Smooth muscle cell (in vitro differentiated cells): ENCODE measurements at regions not wholly inside any gene's neighbourhood (a gene's known extent, or its start where the extent isn't known, plus 50 kb on each side); places are given as distances from the start of the nearest gene placed in this dataset.

Experiments
- DNase-seq: peaks from one replicate; lab custom pipeline; 2025; ENCODE audit not compliant: unreplicated experiment; lab: John Stamatoyannopoulos, UW
- H2AFZ ChIP-seq: fragments of 200-600 bp; sonication (generic); 2 replicates; pipeline ENCODE4 v1.6.0; 2016; ENCODE audit warnings: antibody characterized with exemption, low read depth, mild to moderate bottlenecking
- H3F3A ChIP-seq: fragments of 200-600 bp; sonication (generic); 2 replicates; pipeline ENCODE4 v1.6.0; 2017; ENCODE audit warnings: antibody characterized with exemption, low read depth
- H3K27ac ChIP-seq: fragments of 200-600 bp; sonication (generic); 2 replicates; pipeline ENCODE4 v1.5.1; 2016; ENCODE audit warnings: low read depth, mild to moderate bottlenecking
- H3K27me3 ChIP-seq: fragments of 200-600 bp; sonication (generic); 2 replicates; pipeline ENCODE4 v1.6.1; 2016; ENCODE audit warnings: low read depth, mild to moderate bottlenecking
- H3K36me3 ChIP-seq: fragments of 200-600 bp; sonication (generic); 2 replicates; pipeline ENCODE4 v1.5.1; 2016; ENCODE audit warnings: low read depth
- H3K4me1 ChIP-seq: fragments of 200-600 bp; sonication (generic); 2 replicates; pipeline ENCODE4 v1.5.1; 2016; ENCODE audit warnings: low read depth
- H3K4me2 ChIP-seq: fragments of 200-600 bp; sonication (generic); 2 replicates; pipeline ENCODE4 v1.6.0; 2016; ENCODE audit warnings: mild to moderate bottlenecking
- H3K4me3 ChIP-seq: fragments of 200-600 bp; sonication (generic); 2 replicates; pipeline ENCODE4 v1.5.1; 2016; ENCODE audit warnings: mild to moderate bottlenecking
- H3K79me2 ChIP-seq: fragments of 200-600 bp; sonication (generic); 2 replicates; pipeline ENCODE4 v1.6.0; 2016; ENCODE audit warnings: low read depth, mild to moderate bottlenecking
- H3K9ac ChIP-seq: fragments of 200-600 bp; sonication (generic); 2 replicates; pipeline ENCODE4 v1.6.0; 2016; ENCODE audit warnings: low read depth
- H3K9me3 ChIP-seq: fragments of 200-600 bp; sonication (generic); replicated peaks from 2 replicates; pipeline ENCODE4 v1.5.1; 2016; ENCODE audit warnings: low read depth
- H4K20me1 ChIP-seq: fragments of 200-600 bp; sonication (generic); 2 replicates; pipeline ENCODE4 v1.6.0; 2016; ENCODE audit warnings: low read depth
- CTCF ChIP-seq: fragments of 200-600 bp; sonication (generic); IDR thresholded peaks from 2 replicates; pipeline ENCODE4 v1.5.1; 2017; ENCODE audit warnings: borderline replicate concordance, mild to moderate bottlenecking, antibody characterized with exemption; ENCODE audit not compliant: insufficient read depth, poor library complexity, severe bottlenecking
- WGBS: methylation state at CpG from one replicate; pipeline ENCODE4 v1.1.7; 2016; ENCODE audit warnings: low lambda C conversion rate; 5-methylcytosine and 5-hydroxymethylcytosine counted together

DNA sequence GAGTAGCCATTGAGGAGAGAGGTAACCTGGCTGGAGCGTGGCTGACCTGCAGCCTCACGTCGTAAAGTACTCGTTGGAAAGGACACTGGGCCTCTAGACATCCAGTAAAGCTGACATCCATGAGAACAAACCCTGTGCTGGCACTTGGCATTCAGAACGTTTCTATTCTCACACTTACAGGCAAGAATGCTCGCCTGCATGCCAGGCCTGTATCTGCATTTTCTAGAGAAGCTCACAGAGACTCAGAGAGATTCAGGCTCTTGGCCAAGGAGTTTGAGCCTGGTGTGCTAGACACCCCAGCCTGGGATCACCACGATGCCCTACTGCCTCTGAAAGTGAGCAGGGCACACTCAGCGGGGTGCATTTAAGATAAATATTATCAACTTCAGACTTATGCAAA is 379.8 kb upstream of the CDH4 start:
- no peak for DNase-seq
- Histone ChIP-seq H3F3A (no peaks in the 10 kb centered on the region), H3K9me3 (no peaks in the 10 kb centered on the region), H3K27me3 (no peaks in the 10 kb centered on the region), H4K20me1 (no peaks in the 10 kb centered on the region), H3K36me3 (no peaks in the 10 kb centered on the region), H2AFZ (no peak overlapping the region), H3K79me2 (no peaks in the 10 kb centered on the region), H3K4me2 (no peak overlapping the region), H3K4me1 (no peaks in the 10 kb centered on the region), H3K4me3 (no peak overlapping the region), H3K27ac (no peak overlapping the region), H3K9ac (no peak overlapping the region)
- no peak for TF ChIP-seq CTCF
- WGBS = 83% methylated on average over 8 of the region's 8 CpGs

- WGBS = 89% methylated on average over 14 of the region's 14 CpGs
- no peak overlapping the region for H3K4me3 ChIP-seq
- H4K20me1 ChIP-seq = no peaks in the 10 kb centered on the region
- H3K27me3 ChIP-seq = no peaks in the 10 kb centered on the region
- H3K4me2 ChIP-seq = no peak overlapping the region
- no peak for DNase-seq
- no peaks in the 10 kb centered on the region for H3K4me1 ChIP-seq
- H3K36me3 ChIP-seq = no peaks in the 10 kb centered on the region
- H2AFZ ChIP-seq = no peak overlapping the region
- H3K9me3 ChIP-seq = no peaks in the 10 kb centered on the region
- H3F3A ChIP-seq = no peaks in the 10 kb centered on the region
- no peak overlapping the region for H3K27ac ChIP-seq
- no peak for TF ChIP-seq CTCF
- no peak overlapping the region for H3K9ac ChIP-seq
- H3K79me2 ChIP-seq = no peaks in the 10 kb centered on the region
These were observed 374.8 kb upstream of the CDH4 start for GRCh38 chr20:60877071-60877857.

DNA sequence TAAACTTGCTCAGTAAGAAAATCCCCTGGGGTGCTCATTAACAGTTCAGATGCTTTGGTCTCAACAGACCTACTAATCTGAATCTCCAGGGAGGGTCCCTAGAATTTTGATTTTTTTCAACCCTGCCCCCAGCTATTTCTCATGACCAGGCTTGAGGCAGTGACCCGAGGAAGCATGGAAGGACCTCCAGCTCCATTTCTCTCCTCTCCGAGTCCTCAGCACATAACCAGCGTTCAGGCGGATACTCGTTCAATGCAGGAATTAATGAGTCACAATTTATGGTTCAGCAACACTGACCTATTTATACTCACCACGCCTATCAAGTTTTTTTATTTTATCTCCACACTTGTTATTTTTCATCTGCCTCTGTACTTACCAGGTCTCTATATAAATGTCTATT is 369.2 kb upstream of the CDH4 start:
- Histone ChIP-seq H2AFZ (no peak overlapping the region), H4K20me1 (no peaks in the 10 kb centered on the region), H3K4me2 (no peak overlapping the region), H3K79me2 (no peaks in the 10 kb centered on the region), H3K36me3 (no peaks in the 10 kb centered on the region), H3K4me3 (no peak overlapping the region), H3K27me3 (no peaks in the 10 kb centered on the region), H3K9ac (no peak overlapping the region), H3K9me3 (no peaks in the 10 kb centered on the region), H3K4me1 (no peaks in the 10 kb centered on the region), H3K27ac (no peak overlapping the region), H3F3A (no peaks in the 10 kb centered on the region)
- no peak for DNase-seq
- no peak for TF ChIP-seq CTCF
- WGBS = 91% methylated on average over 6 of the region's 6 CpGs

DNA sequence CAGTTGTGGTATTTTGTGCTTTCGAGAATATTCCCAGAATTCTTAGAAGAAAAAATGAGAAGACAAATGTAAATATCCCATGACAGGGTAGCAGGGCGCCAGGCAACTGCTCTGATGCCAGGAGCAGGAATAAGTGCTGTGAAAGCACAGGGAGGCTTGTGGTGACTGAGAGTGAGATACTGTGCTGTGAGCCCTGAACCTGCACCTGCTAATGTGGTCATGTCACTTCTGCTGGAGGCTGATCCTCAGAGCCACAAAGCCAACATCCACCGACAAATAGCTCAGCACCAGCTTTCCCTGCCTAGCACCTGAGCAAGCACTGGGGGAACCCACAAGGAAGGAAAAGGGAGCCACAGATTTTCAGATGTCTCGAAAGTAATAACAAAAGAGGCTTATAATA is 368.6 kb upstream of the CDH4 start:
- H3K27ac ChIP-seq = no peak overlapping the region
- no peak overlapping the region for H3K4me3 ChIP-seq
- no peaks in the 10 kb centered on the region for H4K20me1 ChIP-seq
- H3K9ac ChIP-seq = no peak overlapping the region
- no peak overlapping the region for H3K4me2 ChIP-seq
- H3K36me3 ChIP-seq = no peaks in the 10 kb centered on the region
- no peaks in the 10 kb centered on the region for H3K9me3 ChIP-seq
- TF ChIP-seq CTCF = no peak
- no peak overlapping the region for H2AFZ ChIP-seq
- H3F3A ChIP-seq = no peaks in the 10 kb centered on the region
- 78% methylated on average over 4 of the region's 4 CpGs for WGBS
- H3K79me2 ChIP-seq = no peaks in the 10 kb centered on the region
- no peaks in the 10 kb centered on the region for H3K27me3 ChIP-seq
- DNase-seq = no peak
- no peaks in the 10 kb centered on the region for H3K4me1 ChIP-seq
